ENCODE measurements at regions not wholly inside any gene's neighbourhood (a gene's known extent, or its start where the extent isn't known, plus 50 kb on each side); places are given as distances from the start of the nearest gene placed in this dataset.

- peak; percentile 32 for DNase-seq
Observed at GRCh38 chr2:239756790-239757760, 268.1 kb downstream of the NDUFA10 start.

GRCh38 chr2:239756031-239756789 lies 268.9 kb downstream of the NDUFA10 start:
- no peak for DNase-seq

- no peak for DNase-seq
Observed at GRCh38 chr2:239753401-239753837, 271.7 kb downstream of the NDUFA10 start.

- no peak for DNase-seq
Observed at GRCh38 chr2:239752951-239753350, 272.2 kb downstream of the NDUFA10 start.

- DNase-seq = peak; percentile 74
Observed at GRCh38 chr2:239751679-239752355, 273.3 kb downstream of the NDUFA10 start.

DNA sequence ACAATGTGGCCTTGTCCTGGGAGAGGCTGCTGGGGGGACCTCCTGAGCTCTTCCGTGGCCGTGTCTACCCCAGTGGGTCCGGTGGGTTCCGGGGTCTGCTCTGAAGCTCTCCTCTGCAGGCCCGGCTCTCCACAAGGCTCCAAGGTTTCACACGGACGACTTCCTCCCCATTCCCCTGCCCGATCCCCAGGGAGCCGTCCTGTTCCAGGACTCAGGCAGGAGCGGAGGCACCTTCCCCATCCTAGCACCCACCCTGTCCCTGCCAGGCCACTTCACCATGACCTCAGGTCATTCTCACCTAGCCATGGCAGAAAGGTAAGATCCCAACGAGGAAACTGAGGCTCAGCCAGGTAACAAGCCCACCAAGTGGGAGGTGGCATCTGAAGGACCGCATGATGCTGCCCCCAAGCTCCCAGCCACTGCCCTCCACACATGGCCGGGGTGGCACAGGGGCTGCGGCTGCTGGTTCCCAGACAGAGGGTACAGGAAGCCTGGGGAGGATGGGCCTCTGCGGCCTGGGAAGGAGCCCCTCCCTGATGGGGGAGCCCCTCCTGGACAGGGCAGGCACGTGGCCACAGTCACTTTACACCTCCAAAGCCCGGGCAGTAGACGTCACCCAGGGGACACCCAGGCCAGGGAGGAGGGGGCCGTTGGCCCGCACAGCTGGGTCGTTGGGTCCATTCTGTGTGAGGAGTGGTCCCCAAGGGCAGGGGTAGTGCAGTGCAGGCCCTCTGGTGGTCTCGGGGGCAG lies 274.0 kb downstream of the NDUFA10 start:
- DNase-seq = no peak

DNA sequence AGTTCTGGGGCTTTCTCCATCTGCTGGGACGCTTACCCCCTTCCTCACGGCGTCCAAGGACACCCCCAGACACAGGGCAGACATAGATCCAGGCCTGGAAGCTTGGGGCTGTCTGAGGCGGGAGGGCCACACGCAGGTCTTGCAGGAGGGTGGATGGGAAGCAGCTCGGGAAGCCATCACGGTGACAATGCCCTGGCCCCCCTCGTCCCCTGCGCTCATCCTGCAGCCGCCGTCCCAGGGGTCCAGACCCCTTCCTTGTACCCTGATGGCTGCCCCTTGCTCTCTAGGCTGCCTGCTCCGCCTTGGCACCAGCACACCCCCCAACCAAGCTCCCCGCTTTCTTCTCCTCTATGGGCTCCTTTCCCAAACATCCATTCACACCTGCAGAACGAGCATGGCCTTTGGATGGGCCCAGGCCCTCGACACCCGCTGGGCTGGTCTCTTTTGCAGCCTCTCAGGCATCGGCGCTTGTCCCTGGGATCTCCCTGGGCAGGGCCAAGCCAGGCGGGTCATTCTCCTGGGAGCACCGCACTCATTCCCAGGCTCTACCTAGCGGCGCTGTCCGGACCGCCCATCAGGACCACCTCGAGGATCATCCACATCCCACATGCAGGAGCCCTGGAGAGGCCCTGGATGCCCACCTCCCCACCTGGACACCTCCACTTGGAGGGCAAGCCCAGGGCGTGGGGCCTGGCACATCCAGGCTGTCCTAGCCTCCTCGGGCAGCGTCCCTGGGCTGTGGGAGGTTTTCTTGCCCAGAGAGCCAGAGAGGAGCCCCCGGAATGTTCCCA lies 274.9 kb downstream of the NDUFA10 start:
- DNase-seq = no peak

DNA sequence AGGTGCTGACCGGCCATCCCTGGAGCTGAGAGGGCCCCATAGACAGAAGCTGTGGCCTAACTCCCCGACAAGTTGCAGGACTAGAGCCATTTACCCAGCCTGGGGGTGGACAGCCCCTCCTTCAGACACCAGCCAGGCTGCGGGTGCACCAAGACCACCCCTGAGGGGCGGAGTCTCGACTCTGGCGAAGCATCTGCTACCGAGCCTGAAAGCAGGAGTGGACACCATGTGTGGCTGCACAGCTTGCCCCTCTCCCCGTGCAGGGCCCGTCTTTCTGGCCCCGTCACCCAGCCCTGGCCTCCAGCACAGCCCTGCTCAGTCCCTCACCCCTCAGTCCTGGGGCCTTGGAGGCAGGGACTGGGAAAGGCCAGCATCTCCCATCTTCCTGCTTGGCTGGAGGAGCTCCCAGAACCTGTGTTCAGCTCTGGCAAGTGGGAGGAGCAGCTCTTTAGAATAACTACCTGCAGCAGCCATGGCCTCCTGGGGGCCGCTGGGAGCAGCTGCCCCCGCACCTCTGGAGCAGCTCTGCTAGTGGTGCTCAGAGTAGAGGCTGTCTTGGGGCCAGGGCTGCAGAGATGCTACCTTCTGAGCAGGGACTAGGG lies 275.8 kb downstream of the NDUFA10 start:
- DNase-seq = no peak

GRCh38 chr2:239748811-239749210 lies 276.3 kb downstream of the NDUFA10 start:
- DNase-seq = no peak

DNA sequence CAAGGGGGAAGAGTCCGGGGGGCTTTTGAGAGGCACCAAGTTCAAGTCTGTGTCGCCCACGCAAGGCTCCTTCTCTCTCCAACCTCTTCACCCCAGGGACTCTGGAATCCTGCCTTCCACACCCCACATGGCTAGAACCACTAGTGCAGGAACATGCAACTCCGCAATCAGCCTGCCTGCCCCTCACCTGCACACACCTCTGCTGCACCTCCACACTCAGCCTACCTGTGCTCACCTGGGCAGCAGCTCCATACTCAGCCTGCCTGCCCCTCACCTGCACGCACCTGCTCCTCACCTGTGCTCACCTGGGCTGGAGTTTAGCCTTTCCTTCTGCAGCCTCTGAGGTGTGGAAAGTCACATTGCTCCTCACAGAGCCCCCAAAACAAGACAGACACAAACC lies 277.4 kb downstream of the NDUFA10 start:
- no peak for DNase-seq

DNA sequence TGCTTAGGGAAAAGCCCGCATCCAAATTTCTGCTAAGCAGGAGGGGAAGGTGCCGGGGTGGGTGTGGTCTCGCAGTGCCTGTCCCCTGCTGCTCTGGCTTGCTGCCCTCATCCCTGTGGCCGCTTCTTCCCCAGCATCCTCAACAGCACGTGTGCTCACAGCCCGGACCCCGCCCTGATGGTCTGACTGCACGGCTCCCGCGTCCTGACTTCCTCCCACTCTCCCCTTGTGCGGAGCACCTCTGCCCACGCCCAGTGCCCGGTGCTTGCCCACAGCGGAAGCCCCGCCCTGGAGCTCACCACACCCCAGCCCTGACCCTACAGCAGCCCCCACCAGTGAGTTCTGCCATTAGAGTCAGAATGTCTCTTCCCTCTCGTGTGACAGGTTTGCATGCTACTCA lies 277.9 kb downstream of the NDUFA10 start:
- DNase-seq = peak; percentile 30

- no peak for DNase-seq
Observed at GRCh38 chr2:239746559-239747246, 278.4 kb downstream of the NDUFA10 start.

- no peak for DNase-seq
Observed at GRCh38 chr2:239745386-239746227, 279.5 kb downstream of the NDUFA10 start.

- no peak for DNase-seq
Observed at GRCh38 chr2:239744706-239745340, 280.3 kb downstream of the NDUFA10 start.

DNA sequence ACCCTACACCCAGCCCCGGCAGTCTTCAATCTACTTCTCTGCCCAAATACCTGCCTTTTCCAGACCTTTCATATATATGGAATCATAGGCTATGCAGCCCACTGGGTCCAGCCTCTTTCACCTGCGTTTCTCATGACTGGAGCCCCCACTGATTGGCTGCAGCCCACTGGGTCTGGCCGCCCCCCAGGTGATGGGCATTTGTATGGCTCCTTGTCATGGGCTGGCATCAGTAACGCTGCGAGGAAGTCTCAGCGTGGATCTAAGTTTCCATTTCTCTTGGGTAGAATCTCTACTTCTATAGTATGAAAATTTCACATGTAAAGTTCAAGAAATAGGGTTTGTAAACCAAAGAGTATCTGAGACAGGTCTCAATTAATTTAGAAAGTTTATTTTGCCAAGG lies 281.9 kb downstream of the NDUFA10 start:
- DNase-seq = no peak

- no peak for DNase-seq
Observed at GRCh38 chr2:239742377-239742776, 282.8 kb downstream of the NDUFA10 start.

DNA sequence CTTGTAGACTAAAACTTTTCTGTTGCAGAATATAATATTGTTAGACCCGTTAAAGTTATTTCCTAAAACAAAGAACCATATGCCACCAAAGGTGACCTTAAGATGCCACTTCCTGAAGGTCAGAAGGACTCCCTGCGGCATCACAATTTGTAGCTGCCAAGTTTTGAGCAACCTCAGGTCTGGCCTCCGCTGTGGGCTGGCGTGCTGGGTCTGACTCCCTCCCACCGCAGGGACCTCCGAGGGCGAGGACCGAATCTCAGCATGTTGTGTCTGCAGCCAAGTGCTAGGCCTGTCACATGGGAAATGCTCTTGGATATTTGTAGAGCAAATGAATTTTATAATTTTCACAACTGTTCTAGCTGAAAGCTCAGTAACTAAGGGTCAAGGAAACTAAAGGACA lies 285.9 kb downstream of the NDUFA10 start:
- DNase-seq = no peak

GRCh38 chr2:239738159-239738558 lies 287.0 kb downstream of the NDUFA10 start:
- DNase-seq = no peak

DNA sequence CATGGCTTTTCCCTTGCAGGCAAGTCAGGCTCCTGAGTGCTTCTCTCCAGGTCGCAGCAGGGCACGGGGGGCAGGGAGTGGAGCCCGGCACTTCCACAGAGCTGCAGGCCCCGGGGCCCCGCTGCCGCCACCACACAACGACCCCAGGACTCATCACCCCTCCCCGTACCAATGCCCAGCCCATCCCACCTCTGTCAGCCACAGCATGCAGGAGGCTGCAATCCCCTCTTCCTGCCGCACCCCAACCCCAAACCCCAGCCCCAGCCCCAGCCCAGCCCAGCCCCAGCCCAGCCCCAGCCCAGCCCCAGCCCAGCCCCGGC lies 288.0 kb downstream of the NDUFA10 start:
- no peak for DNase-seq

Measured in hematopoietic multipotent progenitor cell treated with erythropoietin and hydrocortisone succinate and interleukin-3 and kit ligand, for 4 days (in vitro differentiated cells).